Ovary (tissue), 7 donors: ENCODE measurements at regions not wholly inside any gene's neighbourhood (a gene's known extent, or its start where the extent isn't known, plus 50 kb on each side); places are given as distances from the start of the nearest gene placed in this dataset.

Experiments
- DNase-seq, 5 donors: peaks; one replicate each; pipeline ENCODE4 v3.0.0-alpha.2; 2019 to 2020
- H3K27ac ChIP-seq, 2 donors: fragments of 200-600 bp; one replicate each; pipeline versions ENCODE4 v1.5.1 to v1.8.0; 2019 to 2022
- H3K27me3 ChIP-seq: fragments of 200-600 bp; one replicate; pipeline ENCODE4 v1.8.0; 2022
- H3K36me3 ChIP-seq: fragments of 200-600 bp; sonication (generic); one replicate; pipeline ENCODE4 v1.5.1; 2019
- H3K4me1 ChIP-seq: one replicate; pipeline ENCODE4 v1.8.1; 2013; ENCODE audit warnings: mild to moderate bottlenecking, moderate library complexity; ENCODE audit not compliant: insufficient read depth
- H3K4me3 ChIP-seq: fragments of 200-600 bp; sonication (generic); one replicate; pipeline ENCODE4 v1.5.1; 2017
- H3K9me3 ChIP-seq, 2 donors: fragments of 200-600 bp in 1 of 2; sonication (generic) in 1 of 2; one replicate each; pipeline versions ENCODE4 v1.5.1 to v1.8.1; 2013 to 2019; ENCODE audit warnings: mild to moderate bottlenecking in 1 of 2, moderate library complexity in 1 of 2
- CTCF ChIP-seq, 3 donors: fragments of 450-650 bp in 2 of 3; fragments of 200-600 bp in 1 of 3; IDR thresholded peaks; one replicate each; pipeline versions ENCODE4 v1.5.1 to v1.8.0; 2016 to 2022; ENCODE audit warnings: antibody characterized with exemption in 3 of 3, mild to moderate bottlenecking in 1 of 3
- EP300 ChIP-seq: sonication (generic); formaldehyde crosslinking; IDR thresholded peaks from one replicate; pipeline ENCODE4 v1.6.1; 2017; ENCODE audit warnings: antibody characterized with exemption
- POLR2A ChIP-seq: fragments of 450-650 bp; IDR thresholded peaks from one replicate; pipeline ENCODE4 v1.6.1; 2017; ENCODE audit warnings: antibody characterized with exemption, mild to moderate bottlenecking, moderate library complexity
- WGBS, 3 donors: extraction: QIAGEN DNeasy Blood & Tissue Kit in 1 of 3; methylation state at CpG; one replicate each; pipeline versions ENCODE4 v1.1.5 to v1.1.7; 2013 to 2017; 5-methylcytosine and 5-hydroxymethylcytosine counted together
- intact Hi-C, 4 donors: fragments of 100-400 bp; cut with DNase I; formaldehyde crosslinking; loops; one replicate each; pipeline versions ENCODE4 v1.11.0 to v1.15.1; 2022 to 2023
- donor health status: DM: no; HTN: no; CAD: no; lungs with moderate emphysema.
- donor health status: DM: no; HTN: no; CAD: no.
- donor health status: Bipolar disorder and iron deficiency.
- donor health status: DM: no; HTN: no; CAD: no.
- donor health status: DM: yes; HTN: yes; CAD: no.

GRCh38 chr14:22418631-22419030 is 170.4 kb downstream of the DAD1 start:
- no peaks in the 10 kb centered on the region for H3K9me3 ChIP-seq
- intact Hi-C loops, result no loop called here
- H3K36me3 ChIP-seq, result no peaks in the 10 kb centered on the region
- H3K4me3 ChIP-seq, result no peak overlapping the region
- WGBS, 3 donors, result 52 to 56% (median 53%) methylated on average over 5 of the region's 5 CpGs
- H3K27me3 ChIP-seq, result no peaks in the 10 kb centered on the region
- no peak overlapping the region for H3K27ac ChIP-seq
- DNase-seq, result no peak
- no peak for TF ChIP-seq CTCF (IDR thresholded peaks at IDR 0.05)
- TF ChIP-seq POLR2A, result no peak
- no peak for TF ChIP-seq EP300
- no peaks in the 10 kb centered on the region for H3K4me1 ChIP-seq

- WGBS, 3 donors, result 89 to 92% (median 89%) methylated on average over 5 of the region's 5 CpGs
- Histone ChIP-seq H3K9me3 (no peaks in the 10 kb centered on the region), H3K4me3 (no peak overlapping the region), H3K4me1 (no peaks in the 10 kb centered on the region), H3K27ac (no peak overlapping the region), H3K27me3 (no peaks in the 10 kb centered on the region), H3K36me3 (no peaks in the 10 kb centered on the region)
- intact Hi-C loops, result no loop called here
- DNase-seq, result no peak
- TF ChIP-seq POLR2A (no peak), EP300 (no peak), CTCF (IDR thresholded peaks at IDR 0.05) (no peak)
Observed at GRCh38 chr14:22417914-22418313, 171.1 kb downstream of the DAD1 start.

- no peak overlapping the region for H3K4me3 ChIP-seq
- no peaks in the 10 kb centered on the region for H3K27me3 ChIP-seq
- H3K36me3 ChIP-seq, result no peaks in the 10 kb centered on the region
- intact Hi-C loops, result no loop called here
- TF ChIP-seq EP300, result no peak
- TF ChIP-seq POLR2A, result no peak
- no peak for TF ChIP-seq CTCF (IDR thresholded peaks at IDR 0.05)
- H3K4me1 ChIP-seq, result no peaks in the 10 kb centered on the region
- 35 to 68% (median 37%) methylated on average over 2 of the region's 2 CpGs for WGBS, 3 donors
- DNase-seq, result no peak
- no peak overlapping the region for H3K27ac ChIP-seq
- no peaks in the 10 kb centered on the region for H3K9me3 ChIP-seq
Observed at GRCh38 chr14:22416193-22416592, 172.8 kb downstream of the DAD1 start.

- no peaks in the 10 kb centered on the region for H3K36me3 ChIP-seq
- no peak overlapping the region for H3K27ac ChIP-seq
- no peaks in the 10 kb centered on the region for H3K9me3 ChIP-seq
- TF ChIP-seq CTCF (IDR thresholded peaks at IDR 0.05) (no peak), POLR2A (no peak), EP300 (no peak)
- DNase-seq, result no peak
- 90 to 96% (median 93%) methylated on average over 1 of the region's 1 CpG for WGBS, 3 donors
- H3K27me3 ChIP-seq, result no peaks in the 10 kb centered on the region
- intact Hi-C loops, result no loop called here
- no peak overlapping the region for H3K4me3 ChIP-seq
- H3K4me1 ChIP-seq, result no peaks in the 10 kb centered on the region
Observed at GRCh38 chr14:22415605-22415959, 173.4 kb downstream of the DAD1 start.
